GM23338 (cell line): ENCODE measurements at regions not wholly inside any gene's neighbourhood (a gene's known extent, or its start where the extent isn't known, plus 50 kb on each side); places are given as distances from the start of the nearest gene placed in this dataset.

Experiments
- ATAC-seq: fragments of 200-7000 bp; cut with Tn5 transposase; 3 replicates; pipeline ENCODE4 v1.9.1; 2020
- DNase-seq: peaks from one replicate; pipeline ENCODE4 v3.0.0-alpha.2; 2015; ENCODE audit warnings: low spot score
- H2AFZ ChIP-seq: fragments of 200-600 bp; sonication (generic); 2 replicates; pipeline ENCODE4 v1.8.0; 2016; ENCODE audit warnings: antibody characterized with exemption, mild to moderate bottlenecking, moderate library complexity
- H3F3A ChIP-seq: fragments of 200-600 bp; sonication (generic); replicated peaks from 2 replicates; pipeline ENCODE4 v1.8.0; 2017; ENCODE audit warnings: antibody characterized with exemption, mixed run types, low read depth
- H3K27ac ChIP-seq: fragments of 200-600 bp; sonication (generic); 2 replicates; pipeline ENCODE4 v1.6.1; 2016; ENCODE audit warnings: low read depth
- H3K27me3 ChIP-seq: fragments of 200-600 bp; sonication (generic); 2 replicates; pipeline ENCODE4 v1.8.0; 2016; ENCODE audit warnings: mild to moderate bottlenecking, mixed run types, moderate library complexity; ENCODE audit not compliant: insufficient read depth
- H3K36me3 ChIP-seq: fragments of 200-600 bp; sonication (generic); 2 replicates; pipeline ENCODE4 v1.8.0; 2016; ENCODE audit warnings: mild to moderate bottlenecking; ENCODE audit not compliant: insufficient read depth
- H3K4me1 ChIP-seq: fragments of 200-600 bp; sonication (generic); 2 replicates; pipeline ENCODE4 v1.8.0; 2016; ENCODE audit warnings: mild to moderate bottlenecking, moderate library complexity; ENCODE audit not compliant: insufficient read depth
- H3K4me2 ChIP-seq: fragments of 200-600 bp; sonication (generic); 2 replicates; pipeline ENCODE4 v1.7.1; 2017; ENCODE audit warnings: mixed run types
- H3K4me3 ChIP-seq: fragments of 200-600 bp; sonication (generic); 2 replicates; pipeline ENCODE4 v1.6.1; 2016; ENCODE audit warnings: mixed run types
- H3K79me2 ChIP-seq: fragments of 200-600 bp; sonication (generic); replicated peaks from 2 replicates; pipeline ENCODE4 v1.8.0; 2017; ENCODE audit warnings: mild to moderate bottlenecking; ENCODE audit not compliant: insufficient read depth
- H3K9me2 ChIP-seq: fragments of 200-600 bp; sonication (generic); 2 replicates; pipeline ENCODE4 v1.8.0; 2017; ENCODE audit not compliant: insufficient read depth
- H4K20me1 ChIP-seq: fragments of 200-600 bp; sonication (generic); replicated peaks from 2 replicates; pipeline ENCODE4 v1.8.0; 2017; ENCODE audit warnings: mild to moderate bottlenecking; ENCODE audit not compliant: insufficient read depth
- H3K27ac Mint-ChIP-seq: 2 replicates; pipeline ENCODE4 v1.8.0; 2020; ENCODE audit warnings: inconsistent platforms, mild to moderate bottlenecking, moderate library complexity, mixed read lengths
- H3K27me3 Mint-ChIP-seq: 3 replicates; pipeline ENCODE4 v1.8.0; 2022; ENCODE audit warnings: low read depth, mild to moderate bottlenecking, moderate library complexity, mixed read lengths, inconsistent platforms; ENCODE audit not compliant: insufficient read depth, poor library complexity
- H3K36me3 Mint-ChIP-seq: 3 replicates; pipeline ENCODE4 v1.8.0; 2021; ENCODE audit warnings: low read depth, mild to moderate bottlenecking, inconsistent platforms, moderate library complexity, mixed read lengths
- H3K4me1 Mint-ChIP-seq: 3 replicates; pipeline ENCODE4 v1.8.0; 2020; ENCODE audit warnings: mild to moderate bottlenecking, inconsistent platforms, mixed read lengths
- H3K4me3 Mint-ChIP-seq: 3 replicates; pipeline ENCODE4 v1.8.0; 2021; ENCODE audit warnings: moderate library complexity, mild to moderate bottlenecking, inconsistent platforms, mixed read lengths
- H3K9me3 Mint-ChIP-seq: 3 replicates; pipeline ENCODE4 v1.8.0; 2020; ENCODE audit warnings: moderate library complexity, mild to moderate bottlenecking, inconsistent platforms, mixed read lengths
- CREB1 ChIP-seq: fragments of 250-450 bp; sonication (Bioruptor Pico); IDR thresholded peaks from 2 replicates; pipeline ENCODE4 v1.5.0; 2020; ENCODE audit warnings: low read depth, mild to moderate bottlenecking, moderate library complexity
- ETS1 ChIP-seq: IDR thresholded peaks from 2 replicates; pipeline ENCODE4 v1.6.1; 2016; ENCODE audit warnings: antibody characterized with exemption
- EZH2 ChIP-seq: fragments of 200-600 bp; sonication (generic); IDR thresholded peaks from one replicate; pipeline ENCODE4 v1.8.0; 2017; ENCODE audit warnings: antibody characterized with exemption, mild to moderate bottlenecking, low read depth; ENCODE audit not compliant: unreplicated experiment
- EZH2phosphoT487 ChIP-seq: fragments of 200-600 bp; sonication (generic); IDR thresholded peaks from one replicate; pipeline ENCODE4 v1.8.1; 2018; ENCODE audit warnings: antibody characterized with exemption; ENCODE audit not compliant: unreplicated experiment
- JUNB ChIP-seq: IDR thresholded peaks from one replicate; pipeline ENCODE4 v1.6.1; 2016; ENCODE audit warnings: antibody characterized with exemption; ENCODE audit not compliant: unreplicated experiment
- NANOG ChIP-seq: IDR thresholded peaks from 2 replicates; pipeline ENCODE4 v1.6.1; 2016; ENCODE audit warnings: antibody characterized with exemption, borderline replicate concordance
- POLR2AphosphoS5 ChIP-seq: IDR thresholded peaks from 2 replicates; pipeline ENCODE4 v1.6.1; 2016; ENCODE audit warnings: antibody characterized with exemption, low read depth
- REST ChIP-seq: IDR thresholded peaks from one replicate; pipeline ENCODE4 v1.6.1; 2018; ENCODE audit warnings: antibody characterized with exemption; ENCODE audit not compliant: unreplicated experiment
- STAT1 ChIP-seq: IDR thresholded peaks from one replicate; pipeline ENCODE4 v1.6.1; 2016; ENCODE audit warnings: antibody characterized with exemption; ENCODE audit not compliant: unreplicated experiment
- ZNF114 ChIP-seq: fragments of 250-450 bp; sonication (Bioruptor Pico); IDR thresholded peaks from 2 replicates; pipeline ENCODE4 v1.5.0; 2020; ENCODE audit warnings: mild to moderate bottlenecking, moderate library complexity
- ZNF331 ChIP-seq: fragments of 250-450 bp; sonication (Bioruptor Pico); IDR thresholded peaks from 2 replicates; pipeline ENCODE4 v1.5.0; 2020; ENCODE audit warnings: low read depth, mild to moderate bottlenecking, moderate library complexity
- TF ChIP-seq, protein P1 (sequence below), 2 experiments: fragments of 200-600 bp in 1 of 2; sonication (generic) in 1 of 2; conservative IDR thresholded peaks; 2 replicates each; pipeline versions ENCODE4 v1.5.1 to v1.6.1; 2016 to 2017; ENCODE audit warnings: antibody characterized with exemption in 2 of 2, low read depth in 2 of 2, mild to moderate bottlenecking in 2 of 2, moderate library complexity in 1 of 2
- TF ChIP-seq, protein P2 (sequence below): fragments of 250-450 bp; sonication (Bioruptor Pico); IDR thresholded peaks from 2 replicates; pipeline ENCODE4 v1.5.0; 2020; ENCODE audit warnings: mild to moderate bottlenecking, moderate library complexity

DNA sequence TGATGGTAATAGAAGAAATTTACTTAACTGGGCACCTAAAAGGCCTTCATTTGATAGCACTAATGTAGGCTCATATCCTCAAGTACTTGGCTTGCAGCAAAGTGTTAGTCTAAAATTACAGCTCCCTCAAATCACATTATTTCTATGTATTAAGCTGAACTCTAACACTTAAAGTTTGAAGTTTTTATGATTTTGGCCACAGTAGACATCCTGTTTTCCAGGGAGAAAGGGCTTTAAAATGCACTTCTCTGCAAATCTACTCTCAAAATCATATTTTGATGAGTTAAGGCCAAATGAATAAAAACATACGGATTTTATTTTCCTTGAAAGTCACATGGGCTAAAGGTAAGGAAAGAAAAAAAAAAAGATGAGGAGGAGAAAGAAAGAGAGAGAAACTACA is 575.5 kb downstream of the PLPP3 start:
- Histone ChIP-seq H3K9me2 (peaks cover 6% of the 10 kb centered on the region; the same call in 1 of the 2 replicates), H3K27ac (no peak overlapping the region), H3K4me3 (no peak overlapping the region), H3F3A (no peaks in the 10 kb centered on the region), H4K20me1 (no peaks in the 10 kb centered on the region), H3K4me1 (no peaks in the 10 kb centered on the region), H2AFZ (no peak overlapping the region), H3K79me2 (no peaks in the 10 kb centered on the region), H3K36me3 (no peaks in the 10 kb centered on the region), H3K4me2 (no peak overlapping the region), H3K27me3 (no peaks in the 10 kb centered on the region)
- H3K27ac Mint-ChIP-seq, result no peak overlapping the region
- H3K27me3 Mint-ChIP-seq, result no peaks in the 10 kb centered on the region
- H3K36me3 Mint-ChIP-seq, result no peaks in the 10 kb centered on the region
- DNase-seq (no peak), ATAC-seq (no peak)
- H3K4me1 Mint-ChIP-seq, result no peaks in the 10 kb centered on the region
- TF ChIP-seq POLR2AphosphoS5 (no peak), NANOG (no peak), ZNF114 (CRISPR knock-in tag) (no peak), JUNB (no peak), EZH2phosphoT487 (no peak), CREB1 (no peak), ETS1 (no peak), EZH2 (no peak), STAT1 (no peak), ZNF331 (CRISPR knock-in tag) (no peak), REST (no peak)
- TF ChIP-seq, protein P1, sequence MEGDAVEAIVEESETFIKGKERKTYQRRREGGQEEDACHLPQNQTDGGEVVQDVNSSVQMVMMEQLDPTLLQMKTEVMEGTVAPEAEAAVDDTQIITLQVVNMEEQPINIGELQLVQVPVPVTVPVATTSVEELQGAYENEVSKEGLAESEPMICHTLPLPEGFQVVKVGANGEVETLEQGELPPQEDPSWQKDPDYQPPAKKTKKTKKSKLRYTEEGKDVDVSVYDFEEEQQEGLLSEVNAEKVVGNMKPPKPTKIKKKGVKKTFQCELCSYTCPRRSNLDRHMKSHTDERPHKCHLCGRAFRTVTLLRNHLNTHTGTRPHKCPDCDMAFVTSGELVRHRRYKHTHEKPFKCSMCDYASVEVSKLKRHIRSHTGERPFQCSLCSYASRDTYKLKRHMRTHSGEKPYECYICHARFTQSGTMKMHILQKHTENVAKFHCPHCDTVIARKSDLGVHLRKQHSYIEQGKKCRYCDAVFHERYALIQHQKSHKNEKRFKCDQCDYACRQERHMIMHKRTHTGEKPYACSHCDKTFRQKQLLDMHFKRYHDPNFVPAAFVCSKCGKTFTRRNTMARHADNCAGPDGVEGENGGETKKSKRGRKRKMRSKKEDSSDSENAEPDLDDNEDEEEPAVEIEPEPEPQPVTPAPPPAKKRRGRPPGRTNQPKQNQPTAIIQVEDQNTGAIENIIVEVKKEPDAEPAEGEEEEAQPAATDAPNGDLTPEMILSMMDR (conservative IDR thresholded peaks at IDR 0.05; ENCODE audit: low read depth in 2 of 2), result no peak
- TF ChIP-seq, protein P2, sequence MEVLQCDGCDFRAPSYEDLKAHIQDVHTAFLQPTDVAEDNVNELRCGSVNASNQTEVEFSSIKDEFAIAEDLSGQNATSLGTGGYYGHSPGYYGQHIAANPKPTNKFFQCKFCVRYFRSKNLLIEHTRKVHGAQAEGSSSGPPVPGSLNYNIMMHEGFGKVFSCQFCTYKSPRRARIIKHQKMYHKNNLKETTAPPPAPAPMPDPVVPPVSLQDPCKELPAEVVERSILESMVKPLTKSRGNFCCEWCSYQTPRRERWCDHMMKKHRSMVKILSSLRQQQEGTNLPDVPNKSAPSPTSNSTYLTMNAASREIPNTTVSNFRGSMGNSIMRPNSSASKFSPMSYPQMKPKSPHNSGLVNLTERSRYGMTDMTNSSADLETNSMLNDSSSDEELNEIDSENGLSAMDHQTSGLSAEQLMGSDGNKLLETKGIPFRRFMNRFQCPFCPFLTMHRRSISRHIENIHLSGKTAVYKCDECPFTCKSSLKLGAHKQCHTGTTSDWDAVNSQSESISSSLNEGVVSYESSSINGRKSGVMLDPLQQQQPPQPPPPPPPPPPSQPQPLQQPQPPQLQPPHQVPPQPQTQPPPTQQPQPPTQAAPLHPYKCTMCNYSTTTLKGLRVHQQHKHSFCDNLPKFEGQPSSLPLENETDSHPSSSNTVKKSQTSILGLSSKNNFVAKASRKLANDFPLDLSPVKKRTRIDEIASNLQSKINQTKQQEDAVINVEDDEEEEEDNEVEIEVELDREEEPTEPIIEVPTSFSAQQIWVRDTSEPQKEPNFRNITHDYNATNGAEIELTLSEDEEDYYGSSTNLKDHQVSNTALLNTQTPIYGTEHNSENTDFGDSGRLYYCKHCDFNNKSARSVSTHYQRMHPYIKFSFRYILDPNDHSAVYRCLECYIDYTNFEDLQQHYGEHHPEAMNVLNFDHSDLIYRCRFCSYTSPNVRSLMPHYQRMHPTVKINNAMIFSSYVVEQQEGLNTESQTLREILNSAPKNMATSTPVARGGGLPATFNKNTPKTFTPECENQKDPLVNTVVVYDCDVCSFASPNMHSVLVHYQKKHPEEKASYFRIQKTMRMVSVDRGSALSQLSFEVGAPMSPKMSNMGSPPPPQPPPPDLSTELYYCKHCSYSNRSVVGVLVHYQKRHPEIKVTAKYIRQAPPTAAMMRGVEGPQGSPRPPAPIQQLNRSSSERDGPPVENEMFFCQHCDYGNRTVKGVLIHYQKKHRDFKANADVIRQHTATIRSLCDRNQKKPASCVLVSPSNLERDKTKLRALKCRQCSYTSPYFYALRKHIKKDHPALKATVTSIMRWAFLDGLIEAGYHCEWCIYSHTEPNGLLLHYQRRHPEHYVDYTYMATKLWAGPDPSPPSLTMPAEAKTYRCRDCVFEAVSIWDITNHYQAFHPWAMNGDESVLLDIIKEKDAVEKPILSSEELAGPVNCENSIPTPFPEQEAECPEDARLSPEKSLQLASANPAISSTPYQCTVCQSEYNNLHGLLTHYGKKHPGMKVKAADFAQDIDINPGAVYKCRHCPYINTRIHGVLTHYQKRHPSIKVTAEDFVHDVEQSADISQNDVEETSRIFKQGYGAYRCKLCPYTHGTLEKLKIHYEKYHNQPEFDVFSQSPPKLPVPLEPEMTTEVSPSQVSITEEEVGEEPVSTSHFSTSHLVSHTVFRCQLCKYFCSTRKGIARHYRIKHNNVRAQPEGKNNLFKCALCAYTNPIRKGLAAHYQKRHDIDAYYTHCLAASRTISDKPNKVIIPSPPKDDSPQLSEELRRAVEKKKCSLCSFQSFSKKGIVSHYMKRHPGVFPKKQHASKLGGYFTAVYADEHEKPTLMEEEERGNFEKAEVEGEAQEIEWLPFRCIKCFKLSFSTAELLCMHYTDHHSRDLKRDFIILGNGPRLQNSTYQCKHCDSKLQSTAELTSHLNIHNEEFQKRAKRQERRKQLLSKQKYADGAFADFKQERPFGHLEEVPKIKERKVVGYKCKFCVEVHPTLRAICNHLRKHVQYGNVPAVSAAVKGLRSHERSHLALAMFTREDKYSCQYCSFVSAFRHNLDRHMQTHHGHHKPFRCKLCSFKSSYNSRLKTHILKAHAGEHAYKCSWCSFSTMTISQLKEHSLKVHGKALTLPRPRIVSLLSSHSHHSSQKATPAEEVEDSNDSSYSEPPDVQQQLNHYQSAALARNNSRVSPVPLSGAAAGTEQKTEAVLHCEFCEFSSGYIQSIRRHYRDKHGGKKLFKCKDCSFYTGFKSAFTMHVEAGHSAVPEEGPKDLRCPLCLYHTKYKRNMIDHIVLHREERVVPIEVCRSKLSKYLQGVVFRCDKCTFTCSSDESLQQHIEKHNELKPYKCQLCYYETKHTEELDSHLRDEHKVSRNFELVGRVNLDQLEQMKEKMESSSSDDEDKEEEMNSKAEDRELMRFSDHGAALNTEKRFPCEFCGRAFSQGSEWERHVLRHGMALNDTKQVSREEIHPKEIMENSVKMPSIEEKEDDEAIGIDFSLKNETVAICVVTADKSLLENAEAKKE, result no peak
- H3K4me3 Mint-ChIP-seq, result no peak overlapping the region
- no peaks in the 10 kb centered on the region for H3K9me3 Mint-ChIP-seq
